Kidney glomerular epithelial cell (primary cell): ENCODE measurements at regions not wholly inside any gene's neighbourhood (a gene's known extent, or its start where the extent isn't known, plus 50 kb on each side); places are given as distances from the start of the nearest gene placed in this dataset.
A peak's percentile ranks its signal among the peaks of the same experiment; 100 is the strongest.

Experiments used
- DNase-seq: peaks from one replicate; lab custom pipeline; 2025; lab: John Stamatoyannopoulos, UW

DNA sequence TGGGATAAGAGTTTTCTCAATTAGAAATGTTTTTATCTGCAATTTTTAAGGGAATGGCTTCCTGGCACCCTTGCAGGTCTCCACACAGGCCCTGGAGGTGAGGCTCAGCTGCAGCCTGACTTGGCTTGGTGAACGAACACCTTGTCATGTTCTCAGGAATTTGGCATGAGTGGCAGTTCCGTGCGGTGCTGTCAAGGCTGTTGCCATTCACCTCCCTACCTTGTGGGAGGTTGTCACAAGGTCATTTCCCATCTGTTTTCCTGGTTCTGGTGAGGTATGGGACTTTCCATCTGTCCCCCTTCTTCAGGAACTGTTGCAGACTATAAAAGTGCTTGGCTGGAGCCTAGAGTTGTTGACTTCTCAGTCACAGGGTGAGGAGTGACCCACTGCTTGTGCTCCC lies 82.9 kb downstream of the ELOVL4 start:
- no peak for DNase-seq

GRCh38 chr6:79864001-79864400 lies 83.4 kb downstream of the ELOVL4 start:
- no peak for DNase-seq

DNA sequence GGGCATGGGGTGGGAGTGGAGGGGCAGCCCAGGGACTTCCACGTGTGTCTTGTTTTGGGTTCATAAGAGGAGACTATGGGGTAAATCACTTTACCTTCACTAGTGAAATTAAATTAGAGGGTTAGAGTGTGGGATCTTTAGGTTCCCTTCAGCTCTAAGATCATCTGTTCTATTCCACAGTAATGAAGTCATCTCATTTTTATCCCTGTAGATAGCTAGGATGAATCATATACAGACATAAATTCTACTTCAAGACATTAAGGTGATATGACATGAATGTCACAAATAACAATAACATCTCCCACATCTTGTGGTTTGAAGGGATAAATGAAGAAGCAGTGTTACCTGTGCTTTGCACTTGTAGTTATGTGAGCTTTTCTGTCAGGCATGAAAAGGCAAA lies 83.8 kb downstream of the ELOVL4 start:
- peak; percentile 4 for DNase-seq

DNA sequence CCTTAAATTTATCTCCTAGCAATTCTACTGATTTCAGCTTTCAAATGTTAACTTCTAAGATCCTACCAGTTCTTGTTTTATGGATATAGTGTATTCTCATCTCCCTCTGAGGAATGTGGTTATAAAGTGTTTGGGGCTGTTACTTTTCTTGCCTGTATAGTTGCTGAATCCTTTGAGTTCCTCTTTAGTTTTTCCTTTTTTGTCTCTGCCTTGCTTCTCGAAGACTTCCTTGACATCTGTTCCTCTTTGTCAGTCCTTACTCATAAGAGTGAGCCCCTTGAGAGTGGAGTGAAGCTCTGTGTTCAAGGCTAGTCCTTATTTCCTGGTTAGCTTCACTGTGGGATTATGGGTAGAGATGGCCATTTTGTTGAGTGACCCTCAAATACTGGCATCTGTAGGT lies 84.6 kb downstream of the ELOVL4 start:
- DNase-seq, result no peak

GRCh38 chr6:79862126-79862525 lies 85.2 kb downstream of the ELOVL4 start:
- no peak for DNase-seq

GRCh38 chr6:79861023-79861422 lies 86.3 kb downstream of the ELOVL4 start:
- no peak for DNase-seq

DNA sequence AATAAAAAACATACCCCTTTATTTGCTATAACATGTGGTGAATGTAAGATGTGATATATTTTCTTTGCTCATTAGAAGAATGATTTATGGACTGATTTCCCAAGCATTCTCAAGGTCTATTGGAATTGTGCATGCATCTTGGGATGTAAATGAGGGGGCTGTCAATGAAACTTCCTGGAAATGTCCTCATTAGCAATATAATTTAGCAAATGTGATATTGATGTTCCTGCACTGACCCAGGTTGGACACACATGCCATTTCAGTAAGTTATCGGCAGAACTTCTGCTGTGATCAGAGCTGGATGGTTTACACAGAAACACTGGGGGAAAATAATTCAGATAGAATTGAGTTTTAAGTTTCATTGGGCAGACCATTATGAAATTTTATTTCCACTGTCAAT lies 99.9 kb downstream of the ELOVL4 start:
- DNase-seq, result no peak

- DNase-seq, result no peak
Observed at GRCh38 chr6:79842376-79843040, 104.8 kb downstream of the ELOVL4 start.

DNA sequence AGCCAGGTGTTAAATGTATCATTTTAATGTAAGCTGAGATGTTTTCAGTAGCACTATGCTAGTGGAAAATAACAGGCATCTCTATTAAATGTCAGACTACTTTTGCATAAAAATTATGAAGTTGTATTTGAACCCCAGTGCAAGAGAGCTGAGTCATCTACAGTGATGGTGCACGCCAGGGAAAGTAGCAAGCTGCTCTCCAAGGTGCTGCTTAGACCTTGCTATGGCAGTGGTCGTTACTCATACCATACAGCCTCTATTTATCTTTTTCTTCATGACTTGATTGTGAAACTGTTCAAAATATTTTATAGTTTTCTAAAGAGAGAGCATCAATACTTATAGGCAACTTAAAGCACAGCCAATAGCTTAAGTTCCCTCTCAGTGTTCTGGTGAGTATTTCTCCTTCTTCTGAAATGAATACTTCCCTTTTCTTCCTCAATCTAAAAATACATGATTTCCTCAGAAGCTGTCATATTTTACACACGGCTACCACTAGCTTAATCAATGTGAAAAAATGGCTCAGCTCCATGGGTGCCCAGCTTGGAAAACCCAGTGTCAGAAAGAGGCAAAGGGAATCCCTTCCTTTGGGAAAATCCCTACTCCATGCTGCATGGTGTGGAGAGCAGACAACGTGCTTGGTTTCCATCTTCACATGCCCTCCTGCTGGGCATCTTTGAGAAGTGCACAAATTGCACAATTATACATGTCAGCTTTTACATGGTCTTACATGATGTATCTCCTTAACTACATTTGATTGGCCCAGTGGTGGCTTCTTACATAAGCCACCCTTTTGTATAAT lies 105.6 kb downstream of the ELOVL4 start:
- DNase-seq, result no peak

GRCh38 chr6:79838851-79839250 lies 108.5 kb downstream of the ELOVL4 start:
- no peak for DNase-seq

DNA sequence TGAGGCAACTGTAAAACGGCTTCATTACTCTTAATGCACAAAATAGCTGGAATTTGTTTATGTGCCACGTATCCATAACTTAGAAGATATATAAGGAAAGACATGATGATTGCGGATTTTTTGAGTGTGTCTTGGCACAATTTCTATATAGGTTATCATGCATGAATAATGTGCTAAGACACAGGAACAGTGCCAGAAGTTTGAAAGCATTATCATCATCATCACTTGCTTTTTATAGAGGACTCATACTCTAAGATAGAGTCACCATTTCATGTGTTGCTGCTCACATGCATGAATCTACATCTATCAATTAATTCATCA lies 113.4 kb downstream of the ELOVL4 start:
- DNase-seq, result no peak

DNA sequence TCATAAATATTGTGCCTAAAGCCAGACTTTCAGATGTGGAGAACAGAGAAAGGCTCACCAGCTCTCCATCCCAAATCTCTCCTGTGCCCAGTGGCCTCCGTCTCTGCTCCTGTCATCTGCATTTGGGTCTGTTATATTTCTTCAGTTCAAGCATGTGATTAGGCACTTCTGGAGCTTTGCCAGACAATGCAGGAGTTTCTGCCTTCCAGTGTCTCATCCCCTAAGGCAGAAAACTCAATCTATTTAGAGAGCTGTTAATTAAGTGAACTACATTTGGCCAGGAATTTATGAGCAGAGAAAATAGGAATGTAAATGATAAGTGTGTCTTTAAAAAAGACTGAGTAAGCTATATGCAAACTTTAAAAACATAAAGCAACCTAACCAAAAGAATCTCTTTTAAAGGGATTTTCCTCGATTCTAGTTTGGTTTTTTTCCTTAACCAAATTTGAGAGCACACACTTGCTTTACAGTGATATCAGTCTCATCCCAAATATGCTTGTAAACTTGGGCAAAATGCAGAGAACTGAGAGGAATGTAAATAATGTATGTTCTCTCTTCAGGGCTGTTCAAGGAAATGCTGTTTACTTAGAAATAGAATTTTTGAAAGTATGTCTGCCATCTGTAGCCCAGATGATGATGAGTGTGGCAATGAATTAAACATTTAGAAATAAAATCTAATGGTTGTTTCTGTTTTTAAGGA lies 113.9 kb downstream of the ELOVL4 start:
- no peak for DNase-seq

DNA sequence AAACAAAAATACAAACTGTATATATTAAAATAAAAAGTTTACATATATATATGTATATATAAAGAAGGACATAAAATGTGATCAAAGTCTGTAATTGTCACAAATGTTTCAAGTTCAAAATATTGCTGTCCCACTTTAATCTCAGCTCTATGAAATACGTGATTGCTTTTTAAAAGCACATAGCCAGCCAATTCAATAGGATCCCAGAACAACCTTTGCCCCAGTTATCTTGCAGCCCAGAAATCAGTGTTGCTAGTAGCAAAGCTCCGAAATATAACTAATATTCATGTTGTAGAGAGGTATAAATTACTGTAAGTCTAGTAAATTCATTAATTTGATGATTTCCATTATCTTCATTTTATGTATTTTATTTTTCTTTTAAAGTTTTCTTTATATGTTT lies 114.6 kb downstream of the ELOVL4 start:
- DNase-seq, result no peak

GRCh38 chr6:79824202-79824601 lies 123.2 kb downstream of the ELOVL4 start:
- peak; percentile 1 for DNase-seq

DNA sequence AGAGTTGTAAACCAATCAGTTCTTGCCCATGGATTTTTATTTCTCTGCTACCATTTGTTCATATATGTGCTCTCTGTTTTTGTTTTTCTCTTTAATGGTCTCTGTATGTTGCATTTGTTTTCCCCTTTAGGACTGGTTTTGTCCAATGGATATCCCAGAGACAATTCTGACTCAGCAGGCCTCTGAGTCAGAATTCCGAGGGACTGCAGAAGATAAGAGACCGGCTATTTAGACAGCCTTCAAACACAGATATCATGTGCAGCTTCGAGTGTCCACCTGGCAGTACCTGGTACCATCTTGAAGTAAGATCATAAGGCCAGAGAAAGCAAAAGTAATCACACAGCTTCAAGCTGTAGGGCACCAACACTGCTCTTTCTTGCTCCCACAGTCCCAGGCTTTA lies 125.5 kb downstream of the ELOVL4 start:
- DNase-seq, result no peak

- DNase-seq, result no peak
Observed at GRCh38 chr6:79818471-79818870, 128.9 kb downstream of the ELOVL4 start.

DNA sequence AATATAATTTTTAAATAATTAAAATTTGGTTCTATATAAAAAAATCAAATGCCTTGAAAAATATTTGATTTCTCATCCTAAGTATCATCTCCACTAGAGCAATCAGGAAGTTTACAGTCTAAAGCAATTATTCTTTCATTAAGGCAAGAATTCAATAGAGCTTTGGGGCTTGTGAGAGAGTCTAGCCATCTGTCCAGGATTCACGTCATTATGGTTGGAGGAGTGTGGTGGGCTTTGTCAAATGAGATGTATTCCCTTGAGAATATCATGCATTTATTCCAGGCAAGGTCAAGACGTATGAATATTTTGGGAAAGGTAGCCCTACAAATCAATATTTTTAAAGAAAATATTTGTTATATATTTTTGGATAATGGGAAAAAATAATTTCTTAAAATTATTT lies 132.4 kb downstream of the ELOVL4 start:
- DNase-seq, result no peak

GRCh38 chr6:79813854-79814709 lies 133.3 kb downstream of the ELOVL4 start:
- DNase-seq, result peak; percentile 45

- DNase-seq, result no peak
Observed at GRCh38 chr6:79813143-79813850, 134.1 kb downstream of the ELOVL4 start.

- DNase-seq, result no peak
Observed at GRCh38 chr6:79812195-79812594, 135.2 kb downstream of the ELOVL4 start.

GRCh38 chr6:79810871-79811270 lies 136.5 kb downstream of the ELOVL4 start:
- no peak for DNase-seq
